EH (cell line): ENCODE measurements at regions not wholly inside any gene's neighbourhood (a gene's known extent, or its start where the extent isn't known, plus 50 kb on each side); places are given as distances from the start of the nearest gene placed in this dataset.

ENCODE experiments used
- DNase-seq: peaks from one replicate; pipeline ENCODE4 v3.0.0-alpha.2; 2015; ENCODE audit warnings: low read depth

GRCh38 chr14:94995551-94995950, 161.8 kb downstream of the DICER1 start:
- DNase-seq = no peak

GRCh38 chr14:94994245-94994644, 163.1 kb downstream of the DICER1 start:
- DNase-seq = no peak

DNA sequence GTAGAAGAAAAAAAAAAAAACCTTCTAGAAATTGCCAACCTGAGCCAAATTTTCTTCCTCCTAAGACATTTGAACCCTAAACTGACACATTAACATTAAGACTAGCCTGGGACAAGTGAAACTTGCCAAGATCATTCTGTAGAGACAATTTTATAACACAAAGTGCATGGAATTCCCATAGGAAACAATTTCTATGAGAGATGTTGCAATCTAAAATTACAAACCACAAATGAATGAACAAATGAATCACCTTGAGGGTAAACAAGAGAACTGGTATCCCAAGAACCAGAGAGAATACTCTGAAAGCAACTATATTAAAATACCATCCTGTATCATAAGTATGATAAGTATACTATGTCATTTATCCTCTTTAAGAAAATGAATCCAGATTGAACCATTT, 165.3 kb downstream of the DICER1 start:
- no peak for DNase-seq

DNA sequence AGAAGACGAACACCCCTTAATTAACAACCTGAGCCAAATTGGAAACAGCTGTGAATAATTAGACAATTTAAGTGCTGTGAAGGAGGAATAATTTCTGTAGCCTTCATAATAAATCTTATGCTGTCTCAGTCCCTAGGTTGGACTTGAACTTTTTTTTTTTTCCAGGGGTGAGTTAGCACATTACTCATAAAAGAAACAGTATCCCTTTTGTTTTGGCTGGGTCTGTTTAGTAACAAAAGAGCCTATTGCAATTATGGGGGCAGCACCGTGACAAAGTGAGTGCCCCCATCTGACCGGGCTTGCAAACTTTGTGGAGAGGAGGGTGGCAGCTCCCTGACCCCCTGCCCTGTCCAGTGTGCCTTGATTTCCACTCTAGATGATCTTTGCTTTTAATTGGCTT, 167.4 kb downstream of the DICER1 start:
- DNase-seq = no peak

GRCh38 chr14:94989417-94989816, 167.9 kb downstream of the DICER1 start:
- DNase-seq = no peak

DNA sequence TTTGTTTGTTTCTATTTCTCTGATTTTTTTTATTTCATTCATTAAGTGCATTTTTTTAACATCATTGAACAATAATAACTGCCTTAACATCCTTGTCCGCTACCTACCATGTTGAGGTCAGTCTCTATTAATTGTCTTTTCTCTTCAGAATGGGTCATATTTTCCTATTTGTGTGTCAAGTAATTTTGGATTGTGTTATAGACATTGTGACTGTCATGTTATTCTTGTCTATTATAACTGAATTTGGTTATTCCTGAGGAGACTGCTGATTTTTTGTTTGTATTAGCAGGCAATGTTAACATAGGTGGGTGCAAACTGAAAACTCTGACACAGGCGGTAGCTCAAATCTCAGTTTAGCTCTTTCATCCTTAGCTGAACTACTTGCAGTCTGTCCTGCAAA, 169.9 kb downstream of the DICER1 start:
- DNase-seq = no peak

DNA sequence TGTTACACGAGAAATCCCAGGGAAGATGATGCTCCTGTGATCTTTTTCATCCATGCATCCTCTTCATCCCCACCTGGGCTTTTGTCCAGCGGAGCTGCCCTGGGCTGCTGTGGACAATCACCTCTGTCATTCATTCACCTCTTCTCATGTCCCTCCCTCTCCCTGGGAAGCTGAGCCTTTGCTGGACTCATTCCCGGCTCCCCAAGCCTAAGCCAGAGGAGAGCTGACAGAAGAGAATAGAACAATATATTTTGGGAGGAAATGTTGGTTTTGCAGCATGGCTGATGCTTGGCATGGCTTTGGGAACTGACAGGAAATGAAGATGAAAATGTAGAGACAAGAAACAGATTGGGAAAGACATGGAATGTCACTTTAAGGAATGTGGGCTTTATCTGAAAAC, 177.4 kb downstream of the DICER1 start:
- DNase-seq = no peak

DNA sequence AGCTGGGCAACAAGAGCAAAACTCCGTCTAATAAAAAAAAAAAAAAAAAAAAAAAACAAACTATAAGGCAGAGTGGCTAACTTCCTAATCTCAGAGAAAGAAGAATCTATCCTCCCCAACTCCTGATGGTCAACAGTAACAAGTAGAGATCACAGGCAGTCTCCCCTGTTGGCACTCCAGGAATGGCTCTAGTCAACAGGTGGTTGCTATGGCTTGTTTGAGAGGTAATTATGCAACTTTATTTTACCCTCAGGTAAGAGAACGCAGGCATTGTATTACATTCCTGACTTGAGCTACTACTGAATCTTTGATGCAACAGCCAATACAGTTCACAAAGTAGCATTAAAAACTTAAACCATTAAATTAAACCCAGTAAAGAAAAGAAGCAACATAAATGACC, 180.3 kb downstream of the DICER1 start:
- no peak for DNase-seq

- no peak for DNase-seq
Measured at GRCh38 chr14:94975366-94975765, 182.0 kb downstream of the DICER1 start.

GRCh38 chr14:94974893-94975292, 182.4 kb downstream of the DICER1 start:
- DNase-seq = no peak

- no peak for DNase-seq
Measured at GRCh38 chr14:94974422-94974821, 182.9 kb downstream of the DICER1 start.

DNA sequence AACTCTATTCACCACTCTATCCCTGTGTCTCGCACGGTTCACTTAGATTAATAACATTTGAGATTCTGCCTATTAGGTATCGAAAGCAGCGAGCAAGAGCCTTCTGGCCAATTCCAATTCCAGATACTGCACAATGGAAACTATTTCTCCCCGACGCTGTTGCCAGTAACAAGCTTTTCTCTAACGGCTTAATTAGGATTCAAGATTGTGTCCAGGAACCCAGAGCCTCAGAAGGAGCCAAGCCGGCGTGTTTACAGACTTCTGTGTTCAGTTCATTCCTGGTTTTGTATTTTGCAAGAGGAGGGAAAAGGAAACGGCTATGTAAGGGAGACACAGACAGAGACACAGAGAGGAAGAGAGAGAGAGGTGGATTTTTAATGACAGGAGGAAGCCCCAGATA, 185.6 kb downstream of the DICER1 start:
- DNase-seq = no peak

GRCh38 chr14:94970941-94971730, 186.2 kb downstream of the DICER1 start:
- no peak for DNase-seq

DNA sequence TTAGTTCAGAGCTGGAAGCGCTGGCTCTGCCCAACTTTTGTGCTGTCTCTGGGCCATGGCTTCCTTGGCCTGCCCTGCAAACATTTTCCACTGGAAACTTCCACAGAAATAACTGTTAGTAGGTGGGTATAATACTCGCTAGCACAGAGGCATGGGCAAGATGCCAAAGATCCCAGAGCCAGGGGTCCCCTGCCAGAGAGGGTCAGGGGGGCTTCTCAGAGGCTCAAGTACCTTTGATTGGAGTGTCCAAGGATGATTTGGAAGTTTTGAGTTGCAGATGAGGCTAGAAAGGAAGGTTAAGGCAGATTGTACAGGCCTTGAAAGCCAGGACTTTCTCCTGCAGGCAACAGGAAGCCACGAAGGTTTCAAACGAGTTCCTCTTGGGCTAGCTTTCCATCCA, 187.6 kb downstream of the DICER1 start:
- no peak for DNase-seq

- no peak for DNase-seq
Measured at GRCh38 chr14:94966868-94967267, 190.5 kb downstream of the DICER1 start.

GRCh38 chr14:94966344-94966743, 191.0 kb downstream of the DICER1 start:
- no peak for DNase-seq

DNA sequence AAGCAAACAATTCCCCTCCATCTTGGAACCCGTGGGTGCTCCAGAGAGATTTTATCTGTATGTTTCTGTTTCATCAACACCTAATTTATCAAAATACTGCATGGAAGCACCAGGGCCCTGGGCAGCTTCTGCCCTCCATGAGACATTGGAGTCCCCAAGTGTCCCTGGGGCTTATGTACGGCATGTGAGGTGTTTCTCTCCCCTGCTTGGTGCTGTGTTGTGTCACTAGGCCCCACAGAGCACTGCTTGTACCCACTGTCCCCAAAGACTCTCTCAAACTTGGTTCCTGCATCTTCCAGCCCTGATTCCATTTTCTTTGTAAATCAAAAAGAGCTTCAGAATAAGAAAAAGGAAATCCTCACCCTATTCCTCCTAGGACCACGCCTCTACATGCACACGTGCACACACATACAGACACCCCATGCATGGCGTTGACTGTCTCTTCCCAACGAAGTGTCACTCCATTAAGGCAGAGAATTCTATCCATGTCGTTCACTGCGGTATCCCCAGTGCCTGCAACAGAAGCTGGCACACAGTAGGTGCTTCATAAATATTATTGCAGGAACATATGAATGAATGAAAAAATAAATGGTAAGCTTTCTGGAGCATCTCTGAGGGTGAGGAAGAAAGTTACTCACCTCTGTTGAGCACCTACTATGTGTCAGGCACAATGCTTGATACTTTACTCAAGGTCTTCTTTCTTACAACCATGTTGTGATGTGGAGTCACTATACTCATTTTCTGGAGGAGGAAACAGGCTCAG, 191.6 kb downstream of the DICER1 start:
- no peak for DNase-seq

DNA sequence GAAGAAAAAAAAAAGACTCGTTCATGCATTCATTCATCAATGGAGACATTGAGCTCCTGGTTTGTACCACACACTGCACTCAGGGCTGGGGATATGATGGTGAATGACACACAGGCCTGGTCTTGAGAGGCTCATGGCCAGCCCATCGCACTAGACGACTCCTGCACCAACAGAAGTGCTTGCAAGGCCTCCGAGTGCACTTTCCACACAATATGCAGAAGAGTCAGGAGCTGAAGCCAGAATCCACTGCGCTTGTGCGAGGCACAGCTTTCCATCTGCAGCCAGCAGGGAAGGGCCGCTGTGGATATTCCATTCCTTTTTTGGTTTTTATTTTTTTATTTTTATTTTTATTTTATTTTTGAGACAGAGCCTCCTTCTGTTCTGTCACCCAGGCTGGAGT, 192.4 kb downstream of the DICER1 start:
- no peak for DNase-seq

DNA sequence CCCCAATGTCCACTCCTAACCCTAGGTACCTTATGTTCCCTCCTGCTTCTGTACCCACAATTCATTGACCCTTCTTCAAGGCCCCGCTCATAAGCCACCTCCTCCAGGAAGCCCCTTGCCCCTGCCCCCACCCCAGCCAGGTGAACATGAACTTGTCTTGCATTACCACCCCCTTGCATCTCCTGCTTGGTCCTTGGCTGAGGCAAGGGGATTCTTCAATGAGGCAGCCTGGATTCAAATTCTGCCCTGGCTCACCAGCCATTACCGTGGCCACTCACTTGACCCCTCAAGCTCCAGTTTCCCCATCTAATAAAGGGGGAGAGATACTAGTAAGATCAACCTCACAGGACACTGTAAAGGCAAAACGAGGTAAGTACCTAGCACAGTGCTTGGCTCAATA, 193.1 kb downstream of the DICER1 start:
- DNase-seq = no peak

DNA sequence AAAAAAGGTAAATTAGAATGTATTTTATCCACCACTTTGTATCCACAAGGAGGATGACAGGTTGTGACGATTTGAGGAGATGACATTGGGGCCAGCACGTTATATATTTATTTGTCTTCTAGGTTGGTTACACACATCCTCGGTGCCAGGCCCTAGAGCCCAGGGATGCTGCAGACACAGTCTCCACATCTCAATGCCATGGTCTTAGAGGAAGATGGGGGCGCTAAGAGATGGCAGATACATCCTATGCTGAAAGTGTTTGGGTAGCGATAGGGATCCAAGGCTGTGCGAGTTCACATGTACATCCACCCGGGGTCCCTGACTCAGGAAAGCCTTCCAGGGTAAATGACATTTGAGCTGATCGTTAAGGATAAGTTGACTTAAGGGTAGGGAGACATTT, 193.1 kb upstream of the GSC start:
- no peak for DNase-seq

DNA sequence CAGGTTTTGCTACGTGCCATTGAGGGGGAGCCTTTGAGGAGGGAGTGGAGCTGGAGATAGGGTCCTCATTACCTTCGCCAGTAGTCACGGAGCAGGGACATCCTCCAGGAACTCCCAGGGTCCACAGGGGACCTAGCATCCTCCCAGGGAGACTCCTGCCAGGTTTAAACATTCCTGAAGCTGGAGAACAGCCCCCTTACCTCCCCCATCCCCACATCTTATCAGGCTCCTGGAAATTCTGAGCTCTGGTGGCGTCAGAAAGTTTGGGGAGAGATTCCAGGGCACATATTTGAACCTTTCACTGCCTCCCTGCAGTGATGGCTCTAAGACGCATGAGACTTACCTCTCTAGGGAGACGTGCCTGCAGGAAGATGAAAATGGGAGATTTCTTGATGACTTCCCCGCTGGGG, 192.3 kb upstream of the GSC start:
- no peak for DNase-seq

- DNase-seq = no peak
Measured at GRCh38 chr14:94961386-94962165, 191.7 kb upstream of the GSC start.
